HepG2 (cell line): ENCODE measurements at regions not wholly inside any gene's neighbourhood (a gene's known extent, or its start where the extent isn't known, plus 50 kb on each side); places are given as distances from the start of the nearest gene placed in this dataset.
A peak's percentile ranks its signal among the peaks of the same experiment; 100 is the strongest.

Experiments
- ASH2L ChIP-seq: fragments of 300-600, 200-600 bp; sonication (generic); IDR thresholded peaks from 2 replicates; pipeline ENCODE4 v1.7.0; 2017; ENCODE audit warnings: low read depth, mild to moderate bottlenecking, moderate library complexity, mixed read lengths, low read length; ENCODE audit not compliant: insufficient read length
- E2F2 ChIP-seq: sonication (generic); formaldehyde crosslinking; IDR thresholded peaks from 2 replicates; pipeline ENCODE4 v1.4.0; 2020; ENCODE audit warnings: missing genetic modification reagents, borderline replicate concordance
- HMGXB4 ChIP-seq, 2 experiments: sonication (generic) in 1 of 2; formaldehyde crosslinking in 1 of 2; IDR thresholded peaks; 2 replicates each; pipeline versions ENCODE4 v1.4.0 to v1.6.1; 2018 to 2020; ENCODE audit warnings: missing genetic modification reagents in 2 of 2, borderline replicate concordance in 1 of 2, low read depth in 1 of 2, mild to moderate bottlenecking in 1 of 2, missing biosample characterization in 1 of 2
- MBNL3 ChIP-seq: fragments of 250-450 bp; sonication (Bioruptor Pico); conservative IDR thresholded peaks from 2 replicates; pipeline ENCODE4 v1.8.0; 2022; ENCODE audit warnings: mild to moderate bottlenecking, inconsistent platforms
- NAIF1 ChIP-seq: sonication (generic); formaldehyde crosslinking; IDR thresholded peaks from 2 replicates; pipeline ENCODE4 v1.5.0; 2020; ENCODE audit warnings: mild to moderate bottlenecking, missing genetic modification reagents, borderline replicate concordance
- NCOA2 ChIP-seq: sonication (generic); formaldehyde crosslinking; IDR thresholded peaks from 2 replicates; pipeline ENCODE4 v1.8.0; 2022; ENCODE audit warnings: inconsistent platforms
- NFRKB ChIP-seq: fragments of 450-650 bp; IDR thresholded peaks from 2 replicates; pipeline ENCODE4 v1.6.1; 2017
- NR3C1 ChIP-seq: sonication (generic); formaldehyde crosslinking; IDR thresholded peaks from 2 replicates; pipeline ENCODE4 v1.4.0; 2020; ENCODE audit warnings: missing genetic modification reagents
- PCBP1 ChIP-seq: fragments of 200-400 bp; formaldehyde crosslinking; IDR thresholded peaks from 2 replicates; pipeline ENCODE4 v1.6.1; 2017; ENCODE audit warnings: mild to moderate bottlenecking, low read depth, low read length, borderline replicate concordance
- PHB2 ChIP-seq: fragments of 450-650 bp; IDR thresholded peaks from 2 replicates; pipeline ENCODE4 v1.6.1; 2018; ENCODE audit not compliant: partially characterized antibody
- RFXANK ChIP-seq: IDR thresholded peaks from 2 replicates; pipeline ENCODE4 v1.6.1; 2016
- RORA ChIP-seq: sonication (generic); formaldehyde crosslinking; IDR thresholded peaks from 2 replicates; pipeline ENCODE4 v1.5.0; 2020; ENCODE audit warnings: mild to moderate bottlenecking, missing genetic modification reagents, moderate library complexity
- SATB2 ChIP-seq: sonication (generic); formaldehyde crosslinking; IDR thresholded peaks from 2 replicates; pipeline ENCODE4 v1.5.0; 2020; ENCODE audit warnings: missing genetic modification reagents
- SIX4 ChIP-seq: sonication (generic); formaldehyde crosslinking; IDR thresholded peaks from 2 replicates; pipeline ENCODE4 v1.4.0; 2020; ENCODE audit warnings: missing genetic modification reagents
- TAF1 ChIP-seq: sonication (generic); formaldehyde crosslinking; IDR thresholded peaks from 2 replicates; pipeline ENCODE4 v1.4.0; 2020; ENCODE audit warnings: missing genetic modification reagents
- TMF1 ChIP-seq: sonication (generic); formaldehyde crosslinking; IDR thresholded peaks from 2 replicates; pipeline ENCODE4 v1.8.1; 2022; ENCODE audit warnings: low read depth, missing genetic modification reagents
- ZBTB21 ChIP-seq: sonication (generic); formaldehyde crosslinking; IDR thresholded peaks from 2 replicates; pipeline ENCODE4 v1.4.0; 2020; ENCODE audit warnings: missing genetic modification reagents
- ZBTB34 ChIP-seq: sonication (generic); formaldehyde crosslinking; IDR thresholded peaks from 2 replicates; pipeline ENCODE4 v1.8.0; 2022; ENCODE audit warnings: mild to moderate bottlenecking, missing genetic modification reagents
- ZNF12 ChIP-seq: sonication (generic); formaldehyde crosslinking; IDR thresholded peaks from 2 replicates; pipeline ENCODE4 v1.5.0; 2020; ENCODE audit warnings: missing genetic modification reagents
- ZNF672 ChIP-seq: sonication (generic); formaldehyde crosslinking; IDR thresholded peaks from 2 replicates; pipeline ENCODE4 v1.8.1; 2022; ENCODE audit warnings: missing genetic modification reagents
- ZNF713 ChIP-seq: sonication (generic); formaldehyde crosslinking; IDR thresholded peaks from 2 replicates; pipeline ENCODE4 v1.4.0; 2020; ENCODE audit warnings: mild to moderate bottlenecking, missing genetic modification reagents
- ZSCAN31 ChIP-seq: sonication (generic); formaldehyde crosslinking; IDR thresholded peaks from 2 replicates; pipeline ENCODE4 v1.5.0; 2020; ENCODE audit warnings: low read depth, mild to moderate bottlenecking, missing genetic modification reagents
- ZZZ3 ChIP-seq: sonication (generic); formaldehyde crosslinking; IDR thresholded peaks from 2 replicates; pipeline ENCODE4 v1.4.0; 2020; ENCODE audit warnings: missing genetic modification reagents, mild to moderate bottlenecking, borderline replicate concordance
- TF ChIP-seq, protein P1 (sequence below): IDR thresholded peaks from 2 replicates; pipeline ENCODE4 v1.6.1; 2016; ENCODE audit warnings: mild to moderate bottlenecking

- no peak for TF ChIP-seq PHB2
- TF ChIP-seq RFXANK (CRISPR knock-in tag) = no peak
- TF ChIP-seq ZBTB34 (CRISPR knock-in tag) = 0 out of 2 replicates have a peak, but pooled peaks have one; percentile 16
- TF ChIP-seq ASH2L = peak; percentile 45
- TF ChIP-seq ZSCAN31 = no peak; the same call in 1 of the 2 replicates
- TF ChIP-seq, protein P1, sequence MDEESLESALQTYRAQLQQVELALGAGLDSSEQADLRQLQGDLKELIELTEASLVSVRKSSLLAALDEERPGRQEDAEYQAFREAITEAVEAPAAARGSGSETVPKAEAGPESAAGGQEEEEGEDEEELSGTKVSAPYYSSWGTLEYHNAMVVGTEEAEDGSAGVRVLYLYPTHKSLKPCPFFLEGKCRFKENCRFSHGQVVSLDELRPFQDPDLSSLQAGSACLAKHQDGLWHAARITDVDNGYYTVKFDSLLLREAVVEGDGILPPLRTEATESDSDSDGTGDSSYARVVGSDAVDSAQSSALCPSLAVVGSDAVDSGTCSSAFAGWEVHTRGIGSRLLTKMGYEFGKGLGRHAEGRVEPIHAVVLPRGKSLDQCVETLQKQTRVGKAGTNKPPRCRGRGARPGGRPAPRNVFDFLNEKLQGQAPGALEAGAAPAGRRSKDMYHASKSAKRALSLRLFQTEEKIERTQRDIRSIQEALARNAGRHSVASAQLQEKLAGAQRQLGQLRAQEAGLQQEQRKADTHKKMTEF (CRISPR knock-in tag) = peak; percentile 5; the same call in 1 of the 2 replicates
- TF ChIP-seq ZZZ3 = no peak
- no peak for TF ChIP-seq NAIF1 (CRISPR knock-in tag)
- no peak for TF ChIP-seq E2F2 (CRISPR knock-in tag)
- no peak for TF ChIP-seq NFRKB
- no peak for TF ChIP-seq PCBP1
- TF ChIP-seq SIX4 (CRISPR knock-in tag) = no peak
- 0 out of 2 replicates have a peak, but pooled peaks have one; percentile 20 for TF ChIP-seq TAF1
- no peak for TF ChIP-seq RORA (CRISPR knock-in tag)
- TF ChIP-seq ZNF12 (CRISPR knock-in tag) = no peak
- no peak for TF ChIP-seq ZBTB21 (CRISPR knock-in tag)
- peak in 1 of 2 experiments; percentile 33; a peak in 1 of 4 replicates for TF ChIP-seq HMGXB4 (CRISPR knock-in tag; IDR thresholded peaks at IDR 0.05; ENCODE audit: borderline replicate concordance in 1 of 2, low read depth in 1 of 2)
- TF ChIP-seq SATB2 = 0 out of 2 replicates have a peak, but pooled peaks have one; percentile 18
- TF ChIP-seq TMF1 = no peak
- no peak for TF ChIP-seq NR3C1 (CRISPR knock-in tag)
- no peak for TF ChIP-seq ZNF672 (CRISPR knock-in tag)
- TF ChIP-seq ZNF713 (CRISPR knock-in tag) = no peak
- TF ChIP-seq MBNL3 (CRISPR knock-in tag) = no peak
- TF ChIP-seq NCOA2 (CRISPR knock-in tag) = no peak; the same call in 1 of the 2 replicates
Measured at GRCh38 chr20:53739799-53740785, 146.5 kb upstream of the ZNF217 start (continued).
